ENCODE measurements at regions not wholly inside any gene's neighbourhood (a gene's known extent, or its start where the extent isn't known, plus 50 kb on each side); places are given as distances from the start of the nearest gene placed in this dataset.

- DNase-seq: no peak
Measured at GRCh38 chr1:2866422-2867086, 65.1 kb upstream of the TTC34 start.

- no peak for DNase-seq
Measured at GRCh38 chr1:2867087-2867425, 65.6 kb upstream of the TTC34 start.

GRCh38 chr1:2867861-2868260, 66.4 kb upstream of the TTC34 start:
- no peak for DNase-seq

- no peak for DNase-seq
Measured at GRCh38 chr1:2868571-2869195, 67.2 kb upstream of the TTC34 start.

GRCh38 chr1:2871246-2871815, 69.8 kb upstream of the TTC34 start:
- no peak for DNase-seq

- DNase-seq: no peak
Measured at GRCh38 chr1:2874207-2874606, 72.7 kb upstream of the TTC34 start.

- no peak for DNase-seq
Measured at GRCh38 chr1:2874607-2875480, 73.4 kb upstream of the TTC34 start.

GRCh38 chr1:2875707-2876561, 74.4 kb upstream of the TTC34 start:
- no peak for DNase-seq

- no peak for DNase-seq
Measured at GRCh38 chr1:2876846-2877245, 75.4 kb upstream of the TTC34 start.

- DNase-seq: no peak
Measured at GRCh38 chr1:2877391-2877790, 75.9 kb upstream of the TTC34 start.

GRCh38 chr1:2878591-2878990, 77.1 kb upstream of the TTC34 start:
- DNase-seq: no peak

- DNase-seq: no peak
Measured at GRCh38 chr1:2879026-2879425, 77.5 kb upstream of the TTC34 start.

- DNase-seq: no peak
Measured at GRCh38 chr1:2879591-2879990, 78.1 kb upstream of the TTC34 start.

- DNase-seq: no peak
Measured at GRCh38 chr1:2880086-2880485, 78.6 kb upstream of the TTC34 start.

GRCh38 chr1:2880812-2881295, 79.4 kb upstream of the TTC34 start:
- DNase-seq: no peak

GRCh38 chr1:2881556-2881955, 80.1 kb upstream of the TTC34 start:
- DNase-seq: no peak

GRCh38 chr1:2882966-2883696, 81.6 kb upstream of the TTC34 start:
- DNase-seq: no peak

- no peak for DNase-seq
Measured at GRCh38 chr1:2885001-2885400, 83.5 kb upstream of the TTC34 start.

- no peak for DNase-seq
Measured at GRCh38 chr1:2886631-2887030, 85.1 kb upstream of the TTC34 start.

- DNase-seq: no peak
Measured at GRCh38 chr1:2887941-2888855, 86.7 kb upstream of the TTC34 start.

Measured in stimulated activated CD4-positive, alpha-beta T cell treated with anti-CD3 and anti-CD28 coated beads, Interleukin-15, amount 100 ng/mL, for 24 hours (primary cell).